ENCODE measurements at regions not wholly inside any gene's neighbourhood (a gene's known extent, or its start where the extent isn't known, plus 50 kb on each side); places are given as distances from the start of the nearest gene placed in this dataset.
"Not testable (repeated sequence)": the region's sequence is repeated elsewhere in the genome, so short reads cannot be mapped to it uniquely, and the experiment has no call there.

DNA sequence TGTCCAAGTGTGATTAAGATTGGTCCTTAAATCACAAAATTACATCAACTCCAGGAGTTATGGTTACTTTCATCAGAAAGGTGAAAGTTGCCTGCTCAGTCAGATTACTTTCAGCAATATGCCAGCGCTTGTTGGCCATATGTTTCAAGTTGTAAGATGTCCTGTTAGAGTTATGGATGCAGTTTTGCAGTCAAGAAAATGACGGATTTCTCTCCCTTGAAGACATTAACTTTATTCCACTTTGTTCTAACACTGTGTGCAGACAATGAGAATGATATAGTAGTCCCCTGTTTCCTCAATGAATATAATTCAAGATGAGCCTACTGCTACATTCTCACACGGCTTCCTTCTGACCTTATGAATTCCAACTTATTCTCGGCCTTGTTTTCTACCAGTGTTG is 295.0 kb upstream of the ADGRL3 start:
- DNase-seq (ENCODE audit: low spot score): no peak

DNA sequence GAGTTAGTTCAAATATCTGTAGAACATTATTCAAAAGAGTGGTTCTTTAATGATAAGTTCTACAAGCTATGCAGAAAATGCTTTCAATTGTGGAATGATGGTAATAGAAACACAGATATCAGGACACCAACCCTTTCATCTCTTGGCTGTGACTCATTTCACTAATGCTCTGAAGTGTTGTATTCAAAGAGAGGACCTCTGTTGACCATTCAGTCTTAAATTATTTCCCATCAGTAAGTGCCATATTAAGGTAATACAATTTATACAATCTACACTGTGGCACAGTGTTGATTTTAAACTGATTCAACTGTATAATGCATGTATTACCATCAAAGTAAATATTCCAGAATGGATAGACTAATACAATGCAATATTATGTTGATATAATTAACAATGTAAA is 289.0 kb upstream of the ADGRL3 start:
- no peak for DNase-seq (ENCODE audit: low spot score)

DNA sequence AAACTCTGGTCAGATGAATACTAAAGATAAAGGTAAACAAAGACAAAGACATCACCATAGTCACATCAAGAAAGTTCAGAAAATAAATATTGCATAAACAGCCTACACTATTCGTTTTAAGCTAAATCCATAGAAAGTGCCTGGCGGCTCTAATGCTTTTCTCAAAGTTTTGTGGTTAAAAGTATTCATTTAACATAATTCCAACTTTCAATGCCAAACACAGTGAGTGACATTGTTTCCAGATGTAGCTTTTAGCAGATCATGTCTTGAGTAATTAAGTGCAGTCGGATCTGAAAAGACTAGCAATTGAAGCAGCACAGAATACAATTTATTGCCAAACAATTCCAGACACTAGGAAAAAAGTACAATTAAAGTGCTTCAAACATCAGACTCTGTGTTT is 287.1 kb upstream of the ADGRL3 start:
- DNase-seq (ENCODE audit: low spot score): no peak

DNA sequence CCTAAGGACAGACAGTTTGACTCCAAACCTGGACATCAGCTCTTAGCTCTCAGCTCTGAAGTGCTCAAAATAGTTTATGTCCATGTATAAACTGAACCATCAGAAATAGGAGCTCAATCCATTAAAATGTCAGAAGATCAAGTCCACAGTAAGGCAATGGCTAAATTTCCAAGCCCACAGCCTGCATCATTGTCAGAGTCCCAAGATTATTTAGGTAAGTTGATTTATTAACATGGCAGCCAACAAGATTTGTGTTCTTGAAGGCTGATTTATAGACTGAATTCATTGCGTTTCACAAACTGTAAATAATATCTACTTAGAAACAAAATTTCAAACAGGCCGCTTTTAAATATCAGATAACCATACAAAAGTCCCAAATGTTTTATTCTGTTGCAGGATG is 286.5 kb upstream of the ADGRL3 start:
- DNase-seq (ENCODE audit: low spot score): no peak

DNA sequence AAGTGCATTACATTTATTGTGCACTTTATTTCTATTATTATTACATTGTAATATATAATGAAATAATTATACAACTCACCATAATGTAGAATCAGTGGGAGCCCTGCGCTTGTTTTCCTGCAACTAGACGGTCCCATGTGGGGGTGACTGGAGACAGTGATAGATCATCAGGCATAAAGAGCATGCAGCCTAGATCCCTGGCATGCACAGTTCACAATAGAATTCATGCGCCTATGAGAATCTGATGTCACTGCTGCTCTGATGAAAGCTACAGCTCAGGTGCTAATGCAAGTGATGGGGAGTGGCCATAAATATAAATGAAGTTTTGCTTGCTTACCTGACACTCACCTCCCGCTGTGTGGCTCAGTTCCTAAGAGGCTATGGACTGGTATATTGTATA is 278.4 kb upstream of the ADGRL3 start:
- not testable (repeated sequence) for DNase-seq (ENCODE audit: low spot score)

DNA sequence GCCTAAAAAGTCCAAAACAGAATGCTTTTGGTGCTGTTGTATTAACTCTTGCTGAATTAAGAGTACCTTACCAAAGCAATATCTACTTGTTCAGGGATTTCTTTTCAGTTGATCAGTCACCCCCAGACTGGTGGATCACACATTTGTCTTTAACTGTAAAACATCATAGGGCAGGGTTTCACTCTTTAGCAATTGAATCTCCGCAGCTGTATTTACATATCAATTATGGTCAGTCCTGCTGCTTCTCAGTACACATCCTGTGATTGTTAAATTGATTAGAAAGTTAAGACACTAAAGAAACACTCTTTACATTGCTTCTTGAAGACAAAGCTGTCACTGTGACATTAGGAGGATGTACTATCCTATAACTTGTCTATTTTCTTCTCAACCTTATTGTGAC is 277.1 kb upstream of the ADGRL3 start:
- DNase-seq (ENCODE audit: low spot score): no peak

DNA sequence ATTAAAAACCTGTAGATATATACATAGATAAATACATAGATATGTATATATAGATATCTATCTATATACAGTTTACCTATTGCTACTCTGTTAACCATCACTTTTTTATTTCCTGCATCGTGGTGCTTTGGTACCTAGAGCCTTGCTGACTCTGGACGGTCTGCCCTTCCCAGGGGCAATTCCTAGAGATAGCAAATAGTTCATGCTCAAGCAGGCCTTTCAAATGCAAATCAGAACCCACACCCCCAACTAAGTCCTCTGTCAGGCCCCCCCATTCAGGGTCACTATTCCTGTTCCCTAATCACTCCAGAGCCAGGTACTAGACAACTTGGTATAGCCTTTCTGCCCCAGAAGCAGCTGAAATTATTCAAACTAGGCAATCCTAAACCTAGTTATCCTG is 273.5 kb upstream of the ADGRL3 start:
- DNase-seq (ENCODE audit: low spot score): no peak

DNA sequence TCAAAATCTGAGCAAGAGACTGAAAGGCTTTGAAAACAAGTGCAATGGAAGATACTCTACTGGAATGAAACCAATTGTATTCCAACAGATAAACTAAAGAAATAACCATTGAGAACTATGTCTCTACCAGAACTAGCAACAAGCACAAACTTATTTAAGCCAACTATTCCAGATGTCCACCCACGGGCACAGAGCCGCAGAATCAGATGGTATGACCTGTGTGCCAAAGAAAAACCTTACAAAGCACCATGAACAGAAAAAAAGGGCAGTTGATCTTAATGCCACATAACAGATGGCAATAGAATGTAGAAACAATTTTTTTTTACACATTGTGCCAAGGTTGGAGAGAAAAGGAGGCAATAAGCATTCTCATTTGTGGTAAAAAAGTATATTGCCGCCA is 269.3 kb upstream of the ADGRL3 start:
- no peak for DNase-seq (ENCODE audit: low spot score)

DNA sequence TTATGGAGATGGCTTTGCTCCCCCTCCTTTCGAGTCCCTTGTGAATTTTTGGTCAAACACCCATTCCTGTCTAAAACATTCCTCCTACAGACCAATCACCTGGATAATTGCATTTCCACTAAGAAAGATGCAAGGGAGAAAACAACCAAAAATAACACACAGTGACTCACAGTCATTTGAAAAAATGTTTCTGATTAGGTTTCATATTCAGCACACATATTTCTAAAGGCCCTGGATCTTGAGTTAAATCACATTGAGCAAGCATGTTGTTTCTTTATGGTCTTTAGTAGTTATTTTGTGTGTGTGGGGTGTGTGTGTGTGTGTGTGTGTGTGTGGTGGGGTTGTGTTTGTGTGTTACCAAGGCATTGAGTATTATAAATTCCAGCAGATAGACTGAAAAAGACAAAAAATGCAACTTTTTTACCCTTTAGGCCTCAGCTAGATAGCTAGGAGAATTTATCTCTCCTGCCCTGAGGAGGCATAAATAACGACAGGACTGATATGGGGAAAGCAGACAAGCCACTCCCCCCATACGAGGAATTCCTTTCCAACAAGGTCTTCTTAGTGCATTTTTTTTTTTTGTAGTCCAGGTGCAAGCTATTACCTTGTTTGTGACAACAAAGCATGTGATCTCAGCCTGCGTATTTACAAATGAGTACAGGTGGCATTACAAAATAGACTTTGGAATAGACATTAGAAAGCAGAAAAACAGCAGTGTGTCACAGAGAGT is 265.4 kb upstream of the ADGRL3 start:
- DNase-seq (ENCODE audit: low spot score): no peak

DNA sequence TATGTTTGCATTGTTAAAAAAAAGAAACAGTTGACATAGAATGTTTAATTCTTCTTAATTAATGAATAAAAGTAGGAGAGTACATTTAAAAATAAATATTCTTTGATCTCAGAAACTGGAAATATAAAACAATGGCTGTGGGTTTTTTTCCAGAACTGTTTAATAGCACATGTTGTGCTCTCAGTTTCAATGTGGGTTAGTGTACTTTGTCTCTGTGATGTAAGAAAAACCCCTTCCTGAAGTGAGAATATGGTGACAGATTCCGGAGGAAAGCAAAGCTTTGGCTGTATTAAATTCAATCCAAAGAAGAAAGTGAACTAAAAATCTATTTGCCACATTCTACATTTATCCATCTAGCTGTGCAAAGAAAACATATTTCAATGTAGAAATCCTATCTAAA is 261.9 kb upstream of the ADGRL3 start:
- no peak for DNase-seq (ENCODE audit: low spot score)

DNA sequence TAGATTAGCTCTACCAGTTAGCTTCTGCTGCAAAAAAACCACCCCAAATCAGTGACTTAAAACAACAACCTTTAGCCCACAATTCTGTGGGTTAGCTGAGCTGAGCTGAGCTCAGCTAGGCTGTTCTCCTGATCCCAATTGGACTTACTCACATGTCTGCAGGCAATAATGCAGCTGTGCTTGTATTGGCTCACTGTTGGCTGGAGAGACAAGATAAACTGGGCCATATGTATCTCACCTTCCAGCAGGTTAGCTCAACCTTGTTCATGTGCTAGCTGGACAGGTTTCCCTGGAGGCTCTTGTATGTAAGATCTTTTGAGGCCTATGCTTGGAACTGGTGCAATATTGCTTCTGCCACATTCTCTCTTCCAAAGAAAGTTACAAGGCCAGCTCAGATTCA is 261.5 kb upstream of the ADGRL3 start:
- DNase-seq (ENCODE audit: low spot score): no peak

DNA sequence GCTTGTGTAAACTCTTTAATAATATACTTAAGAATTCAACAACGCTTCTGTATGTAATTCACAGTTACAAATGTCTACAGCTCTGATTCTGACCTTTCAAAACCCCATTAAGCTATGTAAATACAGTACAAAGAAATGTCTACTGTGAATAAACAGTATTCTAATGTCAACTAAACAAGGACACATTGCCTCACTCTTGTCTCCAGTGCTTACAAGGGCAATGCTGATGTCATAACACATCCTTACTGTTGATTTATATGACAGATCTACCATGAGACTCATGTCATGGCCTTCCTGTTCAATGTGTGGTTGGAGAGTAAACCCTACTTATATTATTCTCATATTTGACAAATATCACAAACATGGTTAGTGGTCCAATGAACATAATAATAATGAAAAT is 256.1 kb upstream of the ADGRL3 start:
- no peak for DNase-seq (ENCODE audit: low spot score)

DNA sequence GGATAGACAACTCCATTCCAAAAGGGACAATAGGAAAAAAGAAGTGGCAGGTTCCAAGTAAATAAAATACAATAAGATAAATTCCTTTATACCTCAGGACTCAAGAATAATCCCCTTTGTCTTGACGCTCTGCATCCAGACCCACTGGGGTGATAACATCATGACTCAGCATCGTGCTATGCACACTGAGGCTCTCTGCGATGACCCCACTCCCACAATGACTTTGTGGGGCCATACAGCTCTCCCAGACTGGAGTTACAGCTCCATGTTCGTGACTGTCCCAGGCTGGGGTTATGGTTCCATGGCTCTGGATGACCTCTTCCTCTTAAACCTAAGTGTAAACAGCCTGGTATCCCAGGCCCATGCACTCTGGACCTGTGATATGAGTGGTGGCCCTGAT is 254.5 kb upstream of the ADGRL3 start:
- no peak for DNase-seq (ENCODE audit: low spot score)

DNA sequence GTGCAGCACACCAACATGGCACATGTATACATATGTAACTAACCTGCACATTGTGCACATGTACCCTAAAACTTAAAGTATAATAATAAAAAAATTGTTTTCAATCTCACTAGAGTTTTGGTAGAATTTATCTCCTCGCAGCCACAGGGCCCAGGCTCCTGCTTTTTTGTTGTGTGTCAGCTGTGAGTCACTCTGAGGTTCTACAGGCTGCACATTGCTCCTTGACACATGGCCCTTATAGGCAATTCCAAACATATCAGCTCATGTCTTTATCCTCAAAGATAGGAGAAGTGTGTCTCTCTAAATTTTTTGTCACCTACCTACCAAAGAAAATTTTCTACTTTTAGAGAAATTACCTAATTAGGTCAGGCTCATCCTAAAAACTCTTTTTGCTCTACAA is 252.1 kb upstream of the ADGRL3 start:
- DNase-seq (ENCODE audit: low spot score): no peak

DNA sequence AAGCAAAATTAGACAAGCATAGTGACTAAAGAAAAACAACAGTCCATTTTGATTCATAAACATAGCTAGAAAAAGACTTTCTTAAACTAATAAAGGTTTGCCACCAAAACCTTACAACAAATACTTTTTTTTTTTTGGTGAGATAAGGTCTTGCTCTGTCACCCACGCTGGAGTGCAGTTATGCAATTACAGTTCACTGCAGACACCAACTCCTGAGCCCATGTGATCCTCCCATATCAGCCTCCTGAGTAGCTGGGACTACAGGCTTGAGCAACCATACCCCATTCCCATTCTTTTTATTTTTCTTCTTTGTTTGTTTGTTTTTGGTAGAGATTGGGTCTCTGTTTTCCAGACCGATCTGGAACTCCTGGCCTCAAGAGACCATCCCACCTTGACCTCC is 247.2 kb upstream of the ADGRL3 start:
- no peak for DNase-seq (ENCODE audit: low spot score)

DNA sequence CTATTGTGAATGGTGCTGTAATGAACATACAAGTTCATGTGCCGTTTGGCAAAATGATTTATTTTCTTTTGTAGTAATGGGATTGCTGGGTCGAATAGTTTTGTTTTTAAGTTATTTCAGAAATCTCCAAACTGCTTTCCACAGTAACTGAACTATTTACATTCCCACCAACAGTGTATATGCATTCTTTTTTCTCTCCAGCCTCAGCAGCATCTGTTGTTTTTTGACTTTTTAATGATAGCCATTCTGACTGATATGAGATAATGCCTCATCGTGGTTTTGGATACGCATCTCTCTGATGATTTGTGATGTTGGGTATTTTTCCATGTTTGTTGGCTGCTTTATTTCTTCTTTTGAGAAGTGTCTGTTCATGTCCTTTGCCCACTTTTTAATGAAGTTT is 246.3 kb upstream of the ADGRL3 start:
- no peak for DNase-seq (ENCODE audit: low spot score)

DNA sequence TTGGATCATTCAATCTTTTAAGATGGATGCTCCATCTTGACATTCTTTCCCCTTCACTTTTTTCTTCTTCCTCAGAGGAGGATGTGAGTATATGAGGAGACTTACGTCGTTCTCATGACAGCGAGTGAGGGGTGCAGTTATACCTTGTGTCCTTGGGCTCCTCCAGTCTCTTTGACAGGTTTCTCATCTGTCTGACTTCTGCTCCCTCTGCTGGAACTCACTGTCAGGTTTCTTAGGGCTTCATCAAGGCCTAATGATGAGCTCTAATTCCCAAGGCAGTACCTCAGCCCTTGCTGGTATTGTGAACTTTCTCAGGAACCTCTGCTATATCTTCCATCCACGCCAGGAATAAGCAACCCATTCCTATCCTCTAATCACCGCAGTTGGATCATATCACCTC is 237.8 kb upstream of the ADGRL3 start:
- no peak for DNase-seq (ENCODE audit: low spot score)

DNA sequence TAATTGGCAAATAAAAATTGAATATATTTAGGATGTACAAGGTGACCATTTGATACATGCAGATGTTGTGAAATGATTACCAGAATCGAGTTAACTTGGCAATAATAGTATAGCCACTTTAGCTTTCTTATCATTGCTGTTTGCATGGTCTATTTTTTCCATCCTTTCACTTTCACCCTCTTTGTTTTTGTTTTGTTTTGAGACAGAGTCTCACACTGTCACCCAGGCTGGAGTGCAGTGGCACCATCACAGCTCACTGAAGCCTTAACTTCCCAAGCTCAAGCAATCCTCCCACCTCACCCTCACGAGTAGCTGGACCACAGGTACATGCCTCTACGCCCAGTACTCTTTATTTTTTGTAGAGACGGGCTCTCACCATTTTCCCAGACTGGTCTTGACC is 218.6 kb upstream of the ADGRL3 start:
- DNase-seq (ENCODE audit: low spot score): no peak

DNA sequence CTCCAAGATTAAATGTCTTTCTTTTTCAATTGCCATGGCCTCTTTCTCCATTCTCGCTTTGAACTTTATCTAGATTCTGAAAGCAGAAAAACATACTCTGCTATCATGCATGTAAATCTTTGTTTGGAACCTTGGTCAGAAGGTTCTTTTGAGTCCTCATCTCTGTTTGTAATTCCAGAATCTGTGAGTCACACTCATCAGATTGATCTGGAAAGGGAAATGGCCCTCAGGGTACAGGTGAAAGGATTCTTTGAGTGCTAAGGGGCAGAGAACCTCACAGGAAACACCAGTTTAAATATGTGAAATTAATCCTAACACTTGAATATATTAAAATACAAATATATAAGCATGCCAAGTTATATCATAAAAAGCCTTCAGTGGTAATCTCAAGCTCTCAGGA is 211.0 kb upstream of the ADGRL3 start:
- DNase-seq (ENCODE audit: low spot score): no peak

DNA sequence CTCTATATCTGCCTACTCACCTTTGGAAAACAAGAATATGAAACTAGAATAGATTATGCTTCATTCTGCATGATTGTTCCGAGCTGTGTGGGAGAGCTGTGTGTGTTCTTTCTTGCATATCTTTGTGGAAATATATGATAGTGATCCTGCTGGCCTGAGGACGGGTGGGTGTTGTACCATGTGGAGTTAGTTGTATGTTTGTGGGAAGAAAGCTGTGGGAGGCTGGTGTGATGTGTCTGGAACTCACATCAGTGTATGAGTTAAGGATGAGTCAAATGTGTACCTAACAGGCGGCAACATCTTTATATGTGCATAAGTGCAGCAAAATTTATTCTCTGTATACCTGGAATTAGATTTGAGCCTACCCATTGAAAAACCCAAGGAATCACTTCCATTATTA is 208.1 kb upstream of the ADGRL3 start:
- DNase-seq (ENCODE audit: low spot score): no peak

DNA sequence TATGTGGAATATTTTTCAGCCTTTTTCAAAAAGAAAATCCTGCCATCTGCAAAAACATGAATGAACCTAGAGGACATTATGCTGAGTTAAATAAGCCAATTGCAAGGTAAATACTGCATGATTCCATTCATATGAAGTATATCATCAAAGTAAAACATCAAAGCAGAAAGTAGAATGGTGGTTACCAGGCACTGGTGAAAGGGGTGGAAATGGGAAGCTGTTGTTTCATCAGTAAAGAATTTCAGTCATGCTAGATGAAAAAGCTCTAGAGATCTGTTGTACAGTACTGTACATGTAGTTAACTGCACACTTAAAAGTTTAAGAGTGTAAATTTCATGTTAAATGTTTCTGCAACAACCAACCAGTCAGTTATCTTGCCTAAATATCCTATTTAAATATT is 196.8 kb upstream of the ADGRL3 start:
- DNase-seq (ENCODE audit: low spot score): no peak

DNA sequence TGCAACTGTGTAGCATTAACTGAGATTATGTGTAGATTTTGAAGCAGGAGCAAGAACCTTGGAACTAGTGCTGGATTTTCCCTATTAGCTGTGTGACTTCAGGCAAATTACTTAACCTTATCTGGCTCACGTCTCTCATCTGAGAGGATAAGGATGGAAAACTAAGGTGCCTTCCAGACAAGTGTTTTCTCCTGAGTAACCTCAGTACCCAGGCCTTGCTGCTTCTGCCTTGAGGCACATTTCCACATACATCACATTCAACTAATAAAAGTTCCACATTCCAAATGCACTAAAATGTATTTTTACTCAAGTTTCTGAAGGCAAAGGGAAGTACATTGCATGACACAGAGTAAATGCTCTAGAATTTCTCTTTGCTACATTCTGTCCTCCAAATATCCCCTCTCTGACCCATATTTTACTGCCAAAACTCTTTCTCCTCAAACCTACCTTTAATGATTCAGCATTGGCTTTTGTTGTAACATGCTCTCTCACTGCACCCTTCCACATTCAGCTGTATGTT is 195.4 kb upstream of the ADGRL3 start:
- no peak for DNase-seq (ENCODE audit: low spot score)

DNA sequence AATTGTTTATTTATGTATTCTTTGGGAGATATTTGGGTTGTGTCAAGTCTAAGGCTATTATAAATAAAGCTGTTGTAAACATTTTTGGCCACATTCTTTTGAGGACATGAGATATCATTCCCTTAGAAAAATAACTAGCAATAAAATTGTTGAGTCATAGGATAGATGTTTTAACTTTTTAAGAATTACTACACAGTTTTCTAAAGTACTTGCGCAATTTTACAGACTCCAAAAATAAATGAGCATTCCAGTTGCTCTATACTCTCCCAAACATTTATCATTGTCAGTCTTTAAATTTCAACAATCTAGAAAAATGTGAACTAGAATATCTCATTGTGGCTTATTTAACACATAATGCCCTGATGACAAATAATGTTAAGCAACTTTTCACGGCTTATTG is 189.1 kb upstream of the ADGRL3 start:
- DNase-seq (ENCODE audit: low spot score): no peak

DNA sequence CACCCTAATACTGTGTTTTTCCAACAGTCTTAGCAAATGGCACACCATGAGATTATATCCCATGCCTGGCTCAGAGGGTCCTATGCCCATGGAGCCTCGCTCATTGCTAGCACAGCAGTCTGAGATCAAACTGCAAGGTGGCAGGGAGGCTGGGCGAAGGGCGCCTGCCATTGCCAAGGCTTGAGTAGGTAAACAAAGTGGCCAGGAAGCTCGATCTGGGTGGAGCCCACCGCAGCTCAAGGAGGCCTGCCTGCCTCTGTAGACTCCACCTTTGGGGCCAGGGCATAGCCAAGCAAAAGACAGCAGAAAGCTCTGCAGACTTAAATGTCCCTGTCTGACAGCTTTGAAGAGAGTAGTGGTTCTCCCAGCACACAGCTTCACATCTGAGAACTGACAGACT is 188.2 kb upstream of the ADGRL3 start:
- not testable (repeated sequence) for DNase-seq (ENCODE audit: low spot score)

DNA sequence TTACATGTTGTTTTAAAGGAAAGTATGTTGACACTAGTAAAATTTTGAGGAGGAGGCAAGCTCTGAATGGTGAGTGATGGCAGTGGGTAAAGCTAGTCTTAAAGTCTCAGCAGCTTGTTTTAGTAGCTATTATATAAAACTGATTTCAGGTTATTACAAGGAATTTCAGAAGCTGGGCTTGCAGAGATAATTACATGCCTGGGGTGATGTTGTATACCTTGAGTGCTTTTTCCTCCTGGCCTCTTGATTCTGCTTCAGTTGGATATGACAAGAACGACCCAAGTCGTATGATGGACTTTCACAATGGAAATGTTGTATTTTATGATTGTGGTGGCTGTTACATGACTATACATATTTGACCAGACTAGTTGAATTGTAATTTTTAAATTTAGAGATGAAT is 175.5 kb upstream of the ADGRL3 start:
- DNase-seq (ENCODE audit: low spot score): no peak
